ENCODE measurements at regions not wholly inside any gene's neighbourhood (a gene's known extent, or its start where the extent isn't known, plus 50 kb on each side); places are given as distances from the start of the nearest gene placed in this dataset.

DNA sequence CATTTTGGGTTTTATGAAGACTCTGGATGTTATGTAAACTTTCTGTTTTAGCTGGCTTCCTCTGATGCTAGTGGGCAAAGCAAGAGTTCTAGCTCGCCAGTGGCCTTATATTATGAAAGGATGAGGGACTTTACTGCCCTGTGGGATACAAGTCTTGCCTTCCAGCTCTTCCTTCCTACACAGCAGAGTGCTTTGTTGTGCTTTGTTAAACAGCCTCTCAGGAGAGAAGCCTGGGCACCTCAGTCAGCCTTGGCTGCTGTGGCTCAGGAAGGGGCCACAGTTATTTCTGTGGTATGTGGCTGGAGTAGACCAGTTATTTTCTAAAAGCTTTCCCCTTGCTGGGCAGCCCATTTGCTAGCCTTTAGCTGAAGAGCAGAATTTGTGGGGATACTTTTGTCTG lies 69.5 kb upstream of the SUCLG2 start:
- Mint-ChIP-seq H3K27me3 (no peaks in the 10 kb centered on the region), H3K4me1 (ENCODE audit: low read depth) (no peaks in the 10 kb centered on the region), H3K27ac (no peak overlapping the region)

DNA sequence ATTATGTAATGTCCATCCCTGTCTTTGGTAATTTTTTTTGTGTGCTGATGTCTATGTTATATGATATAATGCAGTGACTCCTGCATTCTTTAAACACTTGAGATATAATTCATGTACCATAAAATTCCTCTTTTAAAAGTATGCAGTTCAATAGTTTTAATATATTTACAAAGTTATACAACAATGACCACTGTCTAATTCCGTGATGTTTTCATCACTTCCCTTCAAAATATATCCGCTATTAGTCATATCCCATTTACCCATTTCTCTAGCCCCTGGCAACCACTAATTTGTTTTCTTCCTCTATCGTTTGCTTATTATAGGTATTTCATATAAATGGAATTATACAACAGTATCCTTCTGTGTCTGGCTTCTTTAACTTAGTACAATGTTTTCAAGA lies 64.9 kb upstream of the SUCLG2 start:
- H3K27ac Mint-ChIP-seq: no peak overlapping the region
- intact Hi-C loops (cut with micrococcal nuclease): no loop called here
- H3K36me3 Mint-ChIP-seq (ENCODE audit: low read depth): no peaks in the 10 kb centered on the region
- no peaks in the 10 kb centered on the region for H3K4me1 Mint-ChIP-seq (ENCODE audit: low read depth)
- H3K27me3 Mint-ChIP-seq: no peaks in the 10 kb centered on the region
- no peak overlapping the region for H3K4me3 Mint-ChIP-seq
- H3K9me3 Mint-ChIP-seq: peaks cover 24% of the 10 kb centered on the region

More for the DNA sequence above, 69.5 kb upstream of the SUCLG2 start:
- intact Hi-C loops (cut with micrococcal nuclease): no loop called here
- Mint-ChIP-seq H3K4me3 (no peak overlapping the region), H3K36me3 (ENCODE audit: low read depth) (no peaks in the 10 kb centered on the region), H3K9me3 (peaks cover 40% of the 10 kb centered on the region)

DNA sequence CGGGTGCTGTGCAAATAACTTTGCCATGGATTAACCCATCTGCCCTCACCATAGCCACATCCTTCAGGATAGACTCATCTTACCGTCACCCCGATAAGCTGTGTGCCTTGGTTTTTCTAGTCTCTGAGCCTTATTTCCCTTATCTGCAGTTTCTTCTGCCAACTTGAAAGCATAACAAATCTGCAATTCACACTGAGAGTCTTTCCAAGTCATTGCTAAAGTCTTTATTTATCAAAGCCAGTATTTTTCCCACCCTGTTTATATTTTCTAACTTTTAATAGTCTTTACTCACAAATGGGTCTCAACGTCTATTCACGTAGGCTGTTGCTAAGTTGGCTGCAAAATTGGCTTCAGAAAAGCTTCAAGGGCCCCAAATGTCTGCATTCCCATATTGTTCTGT lies 61.6 kb upstream of the SUCLG2 start:
- Mint-ChIP-seq H3K4me3 (no peak overlapping the region), H3K9me3 (peaks cover 5% of the 10 kb centered on the region), H3K4me1 (ENCODE audit: low read depth) (no peaks in the 10 kb centered on the region), H3K27ac (no peak overlapping the region), H3K36me3 (ENCODE audit: low read depth) (no peaks in the 10 kb centered on the region), H3K27me3 (no peaks in the 10 kb centered on the region)
- intact Hi-C loops (cut with micrococcal nuclease): no loop called here

DNA sequence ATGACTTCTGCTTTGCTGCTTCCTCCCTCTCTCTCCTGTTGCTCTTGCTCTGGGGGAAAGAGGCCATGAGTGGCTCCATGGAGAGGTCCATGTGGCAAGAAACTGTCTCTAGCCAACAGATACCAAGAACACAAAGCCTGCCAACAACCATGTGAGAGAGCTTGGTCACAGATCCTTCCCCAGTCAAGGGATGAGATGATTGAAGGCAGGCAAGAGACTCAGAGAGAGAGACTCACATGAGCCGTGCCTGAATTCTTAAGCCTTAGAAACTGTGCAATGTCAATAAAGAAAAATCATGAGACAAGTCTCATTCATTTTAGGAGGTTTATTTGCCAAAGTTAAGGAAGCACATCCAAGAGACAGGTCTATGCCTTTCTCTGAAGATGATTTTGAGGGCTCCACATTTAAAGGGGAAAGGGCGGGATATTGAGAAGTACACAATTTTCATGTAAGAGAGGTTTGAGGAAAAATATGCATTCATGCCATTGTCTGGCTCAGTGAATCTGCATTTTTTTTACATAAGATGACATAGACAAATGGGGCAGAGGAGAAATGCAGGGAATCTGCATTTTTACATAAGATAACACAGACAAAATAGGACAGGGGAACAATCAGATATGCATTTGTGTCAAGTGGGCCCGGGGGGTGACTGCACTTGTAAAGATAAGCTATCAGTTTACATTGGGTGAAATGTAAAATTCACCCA lies 59.5 kb upstream of the SUCLG2 start:
- Mint-ChIP-seq H3K27ac (no peak overlapping the region), H3K4me1 (ENCODE audit: low read depth) (no peaks in the 10 kb centered on the region), H3K4me3 (no peak overlapping the region), H3K27me3 (peaks cover 3% of the 10 kb centered on the region), H3K9me3 (no peaks in the 10 kb centered on the region), H3K36me3 (ENCODE audit: low read depth) (no peaks in the 10 kb centered on the region)
- intact Hi-C loops (cut with micrococcal nuclease): no loop called here

DNA sequence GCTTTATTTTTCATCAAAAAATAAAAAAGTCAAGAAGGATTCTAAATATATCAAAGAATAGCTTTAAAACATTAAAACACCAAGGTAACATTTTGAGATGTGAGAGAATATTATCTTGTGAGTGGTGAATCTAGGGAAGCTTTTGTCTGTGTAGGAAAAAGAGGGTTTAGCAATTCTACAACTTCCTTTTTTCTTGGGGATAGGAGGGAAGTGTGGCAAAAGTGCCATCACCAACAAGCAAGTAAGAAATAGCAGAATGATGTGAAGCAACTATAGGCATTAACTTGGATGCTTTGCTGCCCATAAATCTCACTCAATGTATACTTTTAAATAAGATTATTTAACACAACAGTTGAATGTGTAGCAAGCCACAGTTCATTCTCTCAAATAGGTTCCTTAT lies 57.8 kb upstream of the SUCLG2 start:
- no peak overlapping the region for H3K27ac Mint-ChIP-seq
- intact Hi-C loops (cut with micrococcal nuclease): no loop called here
- H3K9me3 Mint-ChIP-seq: no peaks in the 10 kb centered on the region
- no peaks in the 10 kb centered on the region for H3K4me1 Mint-ChIP-seq (ENCODE audit: low read depth)
- no peak overlapping the region for H3K4me3 Mint-ChIP-seq
- peaks cover 3% of the 10 kb centered on the region for H3K27me3 Mint-ChIP-seq
- no peaks in the 10 kb centered on the region for H3K36me3 Mint-ChIP-seq (ENCODE audit: low read depth)

DNA sequence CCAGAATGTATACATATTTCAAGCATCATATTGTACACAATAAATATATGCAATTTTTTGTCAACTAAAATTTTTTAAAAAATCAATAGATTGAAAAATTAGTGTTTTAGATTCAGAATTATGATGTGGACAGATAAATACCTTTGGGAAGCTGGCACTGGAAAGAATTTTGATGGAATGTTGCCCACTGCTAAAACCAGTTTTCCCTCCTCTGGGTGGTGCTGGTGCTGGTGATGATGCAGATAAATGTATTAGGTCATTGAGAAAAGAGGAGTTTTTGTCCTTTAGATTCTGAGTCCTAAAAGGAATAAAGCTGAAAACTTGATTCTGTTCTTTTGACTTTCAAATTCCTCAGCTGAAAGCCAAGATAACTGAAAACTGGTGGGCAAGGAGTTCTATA lies 56.0 kb upstream of the SUCLG2 start:
- intact Hi-C loops (cut with micrococcal nuclease): no loop called here
- H3K36me3 Mint-ChIP-seq (ENCODE audit: low read depth): no peaks in the 10 kb centered on the region
- no peaks in the 10 kb centered on the region for H3K4me1 Mint-ChIP-seq (ENCODE audit: low read depth)
- H3K9me3 Mint-ChIP-seq: no peaks in the 10 kb centered on the region
- no peak overlapping the region for H3K4me3 Mint-ChIP-seq
- no peak overlapping the region for H3K27ac Mint-ChIP-seq
- H3K27me3 Mint-ChIP-seq: peaks cover 3% of the 10 kb centered on the region

DNA sequence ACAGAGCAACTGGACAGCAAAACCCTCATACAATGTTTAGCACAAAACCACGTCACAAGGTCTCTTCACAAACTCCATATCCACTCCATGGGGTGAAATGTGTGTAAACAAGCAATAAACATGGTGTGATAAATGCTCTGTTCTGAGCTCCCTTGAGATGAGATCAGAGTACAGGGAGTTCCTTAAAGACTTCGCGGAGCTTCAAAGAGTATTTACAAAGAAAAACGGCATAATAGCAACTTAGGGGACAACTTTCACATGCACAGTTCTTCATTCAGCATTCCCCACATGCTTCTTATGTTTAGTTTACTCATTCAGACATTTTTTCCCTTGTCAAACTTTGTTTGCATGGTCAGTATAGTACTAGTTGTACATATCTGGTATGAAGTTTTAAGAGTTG lies 52.5 kb upstream of the SUCLG2 start:
- Mint-ChIP-seq H3K4me1 (ENCODE audit: low read depth) (no peaks in the 10 kb centered on the region), H3K27ac (no peak overlapping the region), H3K9me3 (no peaks in the 10 kb centered on the region), H3K4me3 (no peak overlapping the region), H3K27me3 (peaks cover 3% of the 10 kb centered on the region), H3K36me3 (ENCODE audit: low read depth) (no peaks in the 10 kb centered on the region)
- intact Hi-C loops (cut with micrococcal nuclease): no loop called here

DNA sequence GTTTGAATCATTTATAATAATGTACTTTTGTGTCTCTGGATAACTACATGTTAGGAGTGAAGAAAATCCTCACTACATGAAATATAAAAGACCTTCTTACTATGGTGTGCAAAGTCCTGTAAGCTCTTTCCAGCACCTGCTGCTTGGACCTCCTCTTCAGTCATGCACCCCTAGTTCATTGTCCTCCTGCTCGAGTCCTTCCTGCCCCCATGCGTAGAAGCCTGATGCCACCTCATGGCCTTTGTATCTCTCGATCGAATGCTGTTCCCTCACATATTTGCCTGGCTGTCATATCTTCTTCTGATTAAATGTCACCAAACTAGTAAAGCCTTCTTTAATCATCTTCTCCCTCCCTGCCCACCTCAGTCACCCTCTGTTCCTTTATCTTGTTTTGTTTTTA lies 49.9 kb upstream of the SUCLG2 start:
- Mint-ChIP-seq H3K36me3 (ENCODE audit: low read depth) (no peaks in the 10 kb centered on the region), H3K9me3 (no peaks in the 10 kb centered on the region), H3K27ac (no peak overlapping the region), H3K4me1 (ENCODE audit: low read depth) (no peaks in the 10 kb centered on the region), H3K4me3 (no peak overlapping the region), H3K27me3 (peaks cover 1% of the 10 kb centered on the region)
- intact Hi-C loops (cut with micrococcal nuclease): no loop called here
